GM21515 (cell line): ENCODE measurements at regions not wholly inside any gene's neighbourhood (a gene's known extent, or its start where the extent isn't known, plus 50 kb on each side); places are given as distances from the start of the nearest gene placed in this dataset.

ENCODE experiments used
- ATAC-seq: cut with Tn5 transposase; IDR thresholded peaks from one replicate; pipeline ENCODE4 v1.9.1; 2021; ENCODE audit not compliant: unreplicated experiment

- ATAC-seq = no peak
Measured at GRCh38 chr2:173419506-173419905, 64.8 kb downstream of the CDCA7 start.

GRCh38 chr2:173424886-173425285 lies 70.2 kb downstream of the CDCA7 start:
- no peak for ATAC-seq

DNA sequence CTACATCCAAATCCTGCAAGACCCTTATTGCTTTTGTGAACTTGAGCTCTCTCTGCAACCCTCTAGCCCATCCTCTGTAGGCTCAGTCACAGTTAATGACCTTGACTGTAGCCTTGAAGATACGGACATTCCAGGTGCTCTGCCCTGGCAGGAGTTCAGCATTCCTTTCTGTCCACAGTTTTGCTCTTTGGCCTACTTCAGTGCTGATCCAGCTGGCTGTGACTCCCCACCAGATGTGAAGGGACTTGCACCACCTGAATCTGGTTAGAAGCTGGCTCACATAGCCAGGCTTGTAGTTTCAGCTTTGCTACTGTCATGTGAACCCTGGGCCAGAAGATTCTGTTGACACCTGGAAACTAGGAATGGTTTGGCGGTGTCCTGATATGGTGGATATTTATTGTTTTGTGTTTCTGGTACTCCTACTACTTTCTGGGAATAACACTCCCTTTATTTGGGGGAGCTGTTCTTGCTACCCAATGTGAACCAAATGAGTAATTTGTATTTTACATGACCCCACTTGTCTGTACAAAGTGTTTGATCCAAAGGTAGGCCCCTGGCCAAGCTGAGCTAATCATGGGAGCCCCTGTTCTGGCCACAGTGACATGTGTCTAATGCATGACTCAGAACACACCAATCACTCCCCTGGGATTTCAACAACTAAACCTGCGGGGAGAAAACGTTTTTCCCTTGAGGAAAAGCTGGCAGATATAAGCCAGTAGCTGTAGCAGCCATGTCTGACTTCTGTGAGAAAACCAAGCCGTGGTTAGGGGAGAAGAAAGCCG lies 73.4 kb downstream of the CDCA7 start:
- ATAC-seq = no peak

DNA sequence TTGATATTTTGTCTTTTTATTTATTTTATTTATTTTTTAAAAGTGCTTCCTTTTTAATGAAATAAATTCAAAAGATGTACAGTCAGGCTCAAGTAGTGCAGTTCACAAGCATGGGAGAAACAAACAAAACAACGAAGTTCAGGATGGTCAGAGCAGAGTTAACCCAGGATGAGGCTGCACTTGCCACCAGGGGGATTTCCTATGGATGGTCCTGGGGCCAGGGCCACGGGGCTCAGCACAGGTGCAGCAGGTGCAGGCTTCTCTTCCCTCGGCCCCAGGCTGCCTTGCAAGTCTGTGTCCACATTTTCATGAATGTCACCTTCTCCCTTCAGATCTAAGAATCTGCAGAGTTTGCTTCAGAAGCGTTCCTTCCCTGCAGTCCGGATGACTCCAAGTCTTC lies 76.5 kb downstream of the CDCA7 start:
- no peak for ATAC-seq

DNA sequence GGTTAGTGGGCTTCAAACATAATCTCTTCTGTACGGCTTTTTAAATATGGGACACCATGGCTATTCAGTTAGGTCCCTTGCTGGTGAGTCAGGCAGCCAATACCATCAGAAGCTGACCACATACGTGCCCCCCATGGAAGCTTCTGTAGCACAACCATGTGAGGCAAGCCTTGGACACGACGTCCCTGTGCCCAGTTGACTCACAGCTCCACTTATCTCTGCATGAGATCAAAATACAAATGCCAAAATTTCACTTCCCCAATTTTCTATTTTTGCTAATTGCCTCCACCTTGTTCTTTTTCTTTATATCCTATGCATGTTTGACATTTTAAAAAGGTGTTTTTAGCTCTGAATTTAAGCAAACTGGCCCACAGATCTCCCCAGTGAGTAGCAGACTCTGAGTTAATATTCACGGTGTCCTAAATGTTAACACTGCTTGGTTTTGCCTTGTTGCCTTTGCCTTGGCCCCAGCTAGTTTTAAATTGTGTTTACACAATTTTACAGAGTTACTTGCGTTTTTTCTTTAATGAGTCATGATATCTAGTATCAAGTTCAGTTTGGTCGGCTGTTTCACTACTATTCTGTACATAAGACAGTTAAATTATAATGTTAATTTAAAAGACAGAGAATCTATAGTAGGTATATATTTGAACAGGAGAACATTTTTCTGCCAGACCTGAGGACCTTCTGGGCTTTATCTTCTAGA lies 77.5 kb downstream of the CDCA7 start:
- ATAC-seq = no peak

- ATAC-seq = no peak
Measured at GRCh38 chr2:173434762-173435569, 80.3 kb downstream of the CDCA7 start.

DNA sequence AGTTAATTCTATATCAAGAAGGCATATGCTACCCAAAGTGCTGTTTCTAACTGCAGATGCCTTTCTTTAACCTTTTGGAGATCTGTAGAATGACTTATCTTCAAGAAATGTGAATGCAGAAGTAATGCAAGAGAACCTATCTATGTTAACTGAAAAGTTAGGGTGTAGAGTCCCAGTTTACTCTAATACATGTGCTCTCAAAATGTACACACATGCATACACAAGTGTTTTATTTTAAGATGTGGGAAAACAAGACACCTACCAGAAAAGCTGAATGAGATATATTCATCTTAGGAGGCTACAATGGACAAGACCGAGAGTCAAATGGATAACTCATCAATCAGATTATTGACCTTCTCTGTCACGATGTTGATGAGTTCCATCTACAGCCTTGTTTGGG lies 80.9 kb downstream of the CDCA7 start:
- no peak for ATAC-seq

- ATAC-seq = no peak
Measured at GRCh38 chr2:173436088-173436487, 81.4 kb downstream of the CDCA7 start.

GRCh38 chr2:173441222-173441621 lies 86.5 kb downstream of the CDCA7 start:
- ATAC-seq = no peak

DNA sequence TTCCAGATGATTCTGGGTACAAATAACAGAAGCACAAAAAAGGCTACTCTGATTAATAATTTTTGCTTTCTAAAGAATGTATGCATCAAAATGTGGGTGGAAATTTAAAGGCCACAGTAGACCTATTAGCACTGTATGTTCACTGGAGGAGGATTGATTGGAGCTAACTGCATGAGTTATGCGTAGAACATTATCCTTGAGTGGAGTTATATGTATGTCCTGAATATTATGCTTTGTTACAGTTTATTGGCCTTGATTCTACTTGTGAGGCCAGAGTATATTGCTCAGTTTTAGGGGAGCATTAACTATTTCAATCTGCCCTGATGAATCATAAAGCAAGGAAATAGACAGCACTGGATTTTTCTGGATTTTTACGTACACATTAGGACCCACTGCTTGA lies 87.9 kb downstream of the CDCA7 start:
- ATAC-seq = no peak

DNA sequence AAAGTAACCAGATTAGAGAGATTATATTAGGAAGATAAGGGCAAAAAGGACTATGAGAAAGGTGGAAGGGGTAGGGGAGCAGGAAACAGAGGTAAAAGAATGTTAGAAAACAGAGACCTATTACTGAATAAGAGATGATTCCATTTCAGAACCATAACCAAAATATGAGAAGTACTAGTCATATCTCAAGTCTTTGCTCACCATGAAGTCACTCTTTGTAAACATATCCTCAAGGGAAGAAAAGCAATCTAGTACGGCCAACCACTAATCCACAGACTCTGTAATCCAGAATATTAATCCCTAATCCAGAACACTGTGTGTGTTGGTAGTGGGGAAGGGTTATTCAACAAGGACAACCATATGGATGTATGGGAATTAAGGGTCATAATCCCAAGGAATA lies 92.0 kb downstream of the CDCA7 start:
- no peak for ATAC-seq

GRCh38 chr2:173448938-173449471 lies 94.3 kb downstream of the CDCA7 start:
- ATAC-seq = peak; percentile 71

DNA sequence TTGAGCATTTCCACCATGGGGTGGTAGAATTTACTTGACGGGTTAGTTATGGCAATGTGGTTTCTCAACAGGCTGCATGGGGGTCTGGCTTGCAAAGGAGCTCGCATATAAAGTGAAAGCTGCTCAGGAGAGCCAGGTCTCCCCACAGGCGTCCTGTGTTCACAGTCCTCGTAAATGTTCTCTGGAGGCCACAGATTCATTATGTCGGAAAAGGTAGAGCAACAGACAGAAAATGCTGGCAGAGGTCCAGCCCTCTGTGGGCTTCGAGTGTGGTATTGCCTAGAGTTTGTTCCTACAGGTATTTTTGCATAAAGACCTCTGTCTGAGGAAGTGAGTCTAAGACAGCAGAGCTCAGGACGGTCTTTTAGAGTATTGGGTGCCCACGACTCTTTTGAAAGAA lies 96.4 kb downstream of the CDCA7 start:
- no peak for ATAC-seq

- no peak for ATAC-seq
Measured at GRCh38 chr2:173451941-173452340, 97.3 kb downstream of the CDCA7 start.

GRCh38 chr2:173452416-173452815 lies 97.7 kb downstream of the CDCA7 start:
- ATAC-seq = no peak

DNA sequence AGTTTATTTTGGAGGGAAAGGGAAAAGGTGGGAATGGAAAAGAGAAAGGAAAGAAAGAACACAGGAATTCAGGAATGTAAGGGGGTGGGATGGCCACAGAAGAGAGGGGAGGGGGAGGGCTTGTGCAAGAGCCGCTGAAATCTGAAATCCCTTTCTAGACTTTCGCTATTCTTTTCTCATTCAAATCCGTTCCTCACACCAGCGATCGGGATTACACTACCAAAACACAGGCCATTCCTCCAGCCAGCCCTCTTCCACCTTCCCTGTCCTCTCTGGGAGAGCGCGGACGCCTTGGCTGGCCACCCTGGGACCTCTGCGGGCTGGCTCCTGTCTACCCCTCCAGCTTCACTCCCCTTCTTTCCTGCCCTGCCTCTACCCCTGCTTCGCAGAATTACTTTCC lies 102.3 kb downstream of the CDCA7 start:
- ATAC-seq = no peak

- ATAC-seq = no peak
Measured at GRCh38 chr2:173457366-173457765, 102.7 kb downstream of the CDCA7 start.

DNA sequence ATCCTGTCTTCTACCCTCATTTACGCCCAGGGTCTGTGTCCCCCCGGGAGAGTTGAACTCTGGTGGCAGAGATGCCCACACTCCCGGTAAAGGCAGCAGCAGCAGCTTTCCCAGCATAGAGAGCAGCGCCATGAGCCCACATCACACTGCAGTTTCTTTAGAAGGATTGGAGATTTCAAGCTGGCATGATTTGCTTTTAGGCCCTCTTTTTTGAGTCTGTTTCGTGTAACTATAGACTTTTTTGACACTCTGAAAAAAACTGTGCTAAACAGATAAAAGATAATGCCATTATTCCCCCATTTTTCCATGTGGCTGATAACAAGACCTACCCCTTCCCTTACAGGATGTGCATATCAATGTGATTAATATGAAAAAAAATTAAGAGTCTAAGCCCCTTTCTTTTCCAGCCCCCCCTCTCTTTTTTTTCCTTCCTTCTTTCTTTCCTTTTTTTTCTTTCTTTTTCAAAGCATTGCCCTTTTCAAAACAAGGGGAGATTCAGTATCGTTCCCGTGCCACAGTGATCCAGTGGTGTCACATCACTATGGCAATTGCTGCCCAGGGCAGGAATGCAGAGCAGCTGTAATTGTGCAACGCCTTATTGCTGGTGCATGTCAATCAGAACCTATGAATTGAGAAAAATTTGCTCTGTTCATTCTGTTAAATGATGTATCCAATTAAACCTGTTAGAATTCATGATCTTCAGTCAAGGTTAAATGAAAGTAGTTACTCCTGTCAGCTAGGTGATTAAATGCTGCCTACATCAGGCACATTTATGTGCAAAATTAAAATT lies 104.5 kb downstream of the CDCA7 start:
- no peak for ATAC-seq

GRCh38 chr2:173462892-173463840 lies 108.5 kb downstream of the CDCA7 start:
- ATAC-seq = no peak

- no peak for ATAC-seq
Measured at GRCh38 chr2:173463846-173464245, 109.2 kb downstream of the CDCA7 start.
